ENCODE measurements at regions not wholly inside any gene's neighbourhood (a gene's known extent, or its start where the extent isn't known, plus 50 kb on each side); places are given as distances from the start of the nearest gene placed in this dataset.
"Not testable (repeated sequence)": the region's sequence is repeated elsewhere in the genome, so short reads cannot be mapped to it uniquely, and the experiment has no call there.

GRCh38 chr16:60605652-60606051, 1430.6 kb downstream of the CDH8 start:
- TF ChIP-seq ZNF398 (CRISPR knock-in tag; IDR thresholded peaks at IDR 0.05); POLR2A (conservative IDR thresholded peaks at IDR 0.05); SMARCA5 (IDR thresholded peaks at IDR 0.05); KLF16 (IDR thresholded peaks at IDR 0.05); ARID2 (IDR thresholded peaks at IDR 0.05); E2F5 (CRISPR knock-in tag; IDR thresholded peaks at IDR 0.05); ZBTB8A (IDR thresholded peaks at IDR 0.05; ENCODE audit: partially characterized antibody): not testable (repeated sequence)
